ENCODE measurements at regions not wholly inside any gene's neighbourhood (a gene's known extent, or its start where the extent isn't known, plus 50 kb on each side); places are given as distances from the start of the nearest gene placed in this dataset.
"Not testable (repeated sequence)": the region's sequence is repeated elsewhere in the genome, so short reads cannot be mapped to it uniquely, and the experiment has no call there.

- H3K27ac Mint-ChIP-seq; H3K4me3 Mint-ChIP-seq; H3K36me3 Mint-ChIP-seq (ENCODE audit: low read depth); H3K4me1 Mint-ChIP-seq; intact Hi-C loops (cut with micrococcal nuclease); H3K27me3 Mint-ChIP-seq; DNase-seq; H3K9me3 Mint-ChIP-seq: not testable (repeated sequence)
These were observed 151.6 kb upstream of the SEMA6A start for GRCh38 chr5:116726180-116726579.

GRCh38 chr5:116724971-116725370, 150.3 kb upstream of the SEMA6A start:
- Mint-ChIP-seq H3K4me3 (no peak overlapping the region), H3K27ac (no peak overlapping the region), H3K36me3 (ENCODE audit: low read depth) (no peaks in the 10 kb centered on the region), H3K27me3 (no peaks in the 10 kb centered on the region), H3K4me1 (no peaks in the 10 kb centered on the region), H3K9me3 (no peaks in the 10 kb centered on the region)
- intact Hi-C loops (cut with micrococcal nuclease) = no loop called here
- no peak for DNase-seq

- no peak for DNase-seq
- intact Hi-C loops (cut with micrococcal nuclease) = no loop called here
- Mint-ChIP-seq H3K4me3 (no peak overlapping the region), H3K4me1 (no peaks in the 10 kb centered on the region), H3K9me3 (no peaks in the 10 kb centered on the region), H3K36me3 (ENCODE audit: low read depth) (no peaks in the 10 kb centered on the region), H3K27ac (no peak overlapping the region), H3K27me3 (no peaks in the 10 kb centered on the region)
These were observed 148.0 kb upstream of the SEMA6A start for GRCh38 chr5:116722651-116723050.

- H3K27ac Mint-ChIP-seq = no peak overlapping the region
- H3K9me3 Mint-ChIP-seq = no peaks in the 10 kb centered on the region
- DNase-seq = no peak
- no peak overlapping the region for H3K4me3 Mint-ChIP-seq
- H3K4me1 Mint-ChIP-seq = no peaks in the 10 kb centered on the region
- H3K27me3 Mint-ChIP-seq = no peaks in the 10 kb centered on the region
- no peaks in the 10 kb centered on the region for H3K36me3 Mint-ChIP-seq (ENCODE audit: low read depth)
- intact Hi-C loops (cut with micrococcal nuclease) = no loop called here
These were observed 144.5 kb upstream of the SEMA6A start for GRCh38 chr5:116719106-116719505.

GRCh38 chr5:116718317-116718716, 143.7 kb upstream of the SEMA6A start:
- Mint-ChIP-seq H3K36me3 (ENCODE audit: low read depth) (no peaks in the 10 kb centered on the region), H3K4me3 (no peak overlapping the region), H3K4me1 (no peaks in the 10 kb centered on the region), H3K9me3 (no peaks in the 10 kb centered on the region), H3K27ac (no peak overlapping the region), H3K27me3 (no peaks in the 10 kb centered on the region)
- intact Hi-C loops (cut with micrococcal nuclease) = no loop called here
- no peak for DNase-seq

- DNase-seq = no peak
- H3K4me1 Mint-ChIP-seq = no peaks in the 10 kb centered on the region
- no peaks in the 10 kb centered on the region for H3K27me3 Mint-ChIP-seq
- H3K9me3 Mint-ChIP-seq = no peaks in the 10 kb centered on the region
- no peaks in the 10 kb centered on the region for H3K36me3 Mint-ChIP-seq (ENCODE audit: low read depth)
- intact Hi-C loops (cut with micrococcal nuclease) = no loop called here
- H3K27ac Mint-ChIP-seq = no peak overlapping the region
- H3K4me3 Mint-ChIP-seq = no peak overlapping the region
These were observed 134.5 kb upstream of the SEMA6A start for GRCh38 chr5:116709082-116709481.

- H3K27me3 Mint-ChIP-seq; H3K4me1 Mint-ChIP-seq; DNase-seq; H3K9me3 Mint-ChIP-seq; H3K36me3 Mint-ChIP-seq (ENCODE audit: low read depth); intact Hi-C loops (cut with micrococcal nuclease); H3K27ac Mint-ChIP-seq; H3K4me3 Mint-ChIP-seq: not testable (repeated sequence)
These were observed 130.5 kb upstream of the SEMA6A start for GRCh38 chr5:116705121-116705519.

GRCh38 chr5:116703941-116704340, 129.3 kb upstream of the SEMA6A start:
- Mint-ChIP-seq H3K9me3 (no peaks in the 10 kb centered on the region), H3K4me1 (no peaks in the 10 kb centered on the region), H3K36me3 (ENCODE audit: low read depth) (no peaks in the 10 kb centered on the region), H3K27ac (no peak overlapping the region), H3K4me3 (no peak overlapping the region), H3K27me3 (no peaks in the 10 kb centered on the region)
- DNase-seq = no peak
- intact Hi-C loops (cut with micrococcal nuclease) = no loop called here

- Mint-ChIP-seq H3K4me3 (no peak overlapping the region), H3K27me3 (no peaks in the 10 kb centered on the region), H3K9me3 (no peaks in the 10 kb centered on the region), H3K4me1 (no peaks in the 10 kb centered on the region), H3K36me3 (ENCODE audit: low read depth) (no peaks in the 10 kb centered on the region), H3K27ac (no peak overlapping the region)
- intact Hi-C loops (cut with micrococcal nuclease) = no loop called here
- DNase-seq = no peak
These were observed 128.7 kb upstream of the SEMA6A start for GRCh38 chr5:116703328-116703727.

- H3K9me3 Mint-ChIP-seq = no peaks in the 10 kb centered on the region
- H3K27me3 Mint-ChIP-seq = no peaks in the 10 kb centered on the region
- H3K4me3 Mint-ChIP-seq = no peak overlapping the region
- no peak for DNase-seq
- intact Hi-C loops (cut with micrococcal nuclease) = no loop called here
- H3K27ac Mint-ChIP-seq = no peak overlapping the region
- no peaks in the 10 kb centered on the region for H3K36me3 Mint-ChIP-seq (ENCODE audit: low read depth)
- H3K4me1 Mint-ChIP-seq = no peaks in the 10 kb centered on the region
These were observed 128.2 kb upstream of the SEMA6A start for GRCh38 chr5:116702776-116703175.

GRCh38 chr5:116699332-116699731, 124.7 kb upstream of the SEMA6A start:
- intact Hi-C loops (cut with micrococcal nuclease) = no loop called here
- Mint-ChIP-seq H3K36me3 (ENCODE audit: low read depth) (no peaks in the 10 kb centered on the region), H3K4me1 (no peaks in the 10 kb centered on the region), H3K27ac (no peak overlapping the region), H3K27me3 (no peaks in the 10 kb centered on the region), H3K9me3 (no peaks in the 10 kb centered on the region), H3K4me3 (no peak overlapping the region)
- DNase-seq = no peak

- H3K9me3 Mint-ChIP-seq = no peaks in the 10 kb centered on the region
- DNase-seq = no peak
- H3K4me3 Mint-ChIP-seq = no peak overlapping the region
- no peaks in the 10 kb centered on the region for H3K4me1 Mint-ChIP-seq
- H3K27ac Mint-ChIP-seq = no peak overlapping the region
- H3K36me3 Mint-ChIP-seq (ENCODE audit: low read depth) = no peaks in the 10 kb centered on the region
- intact Hi-C loops (cut with micrococcal nuclease) = no loop called here
- H3K27me3 Mint-ChIP-seq = no peaks in the 10 kb centered on the region
These were observed 121.7 kb upstream of the SEMA6A start for GRCh38 chr5:116696366-116696765.

- DNase-seq = no peak
- H3K4me3 Mint-ChIP-seq = no peak overlapping the region
- no peaks in the 10 kb centered on the region for H3K9me3 Mint-ChIP-seq
- no peaks in the 10 kb centered on the region for H3K36me3 Mint-ChIP-seq (ENCODE audit: low read depth)
- no peaks in the 10 kb centered on the region for H3K4me1 Mint-ChIP-seq
- no peak overlapping the region for H3K27ac Mint-ChIP-seq
- intact Hi-C loops (cut with micrococcal nuclease) = no loop called here
- H3K27me3 Mint-ChIP-seq = no peaks in the 10 kb centered on the region
These were observed 121.1 kb upstream of the SEMA6A start for GRCh38 chr5:116695681-116696080.

- Mint-ChIP-seq H3K4me1 (peaks cover 2% of the 10 kb centered on the region), H3K27me3 (no peaks in the 10 kb centered on the region), H3K4me3 (no peak overlapping the region), H3K36me3 (ENCODE audit: low read depth) (no peaks in the 10 kb centered on the region), H3K27ac (no peak overlapping the region), H3K9me3 (no peaks in the 10 kb centered on the region)
- intact Hi-C loops (cut with micrococcal nuclease) = no loop called here
- no peak for DNase-seq
These were observed 111.8 kb upstream of the SEMA6A start for GRCh38 chr5:116686438-116686837.

GRCh38 chr5:116685931-116686330, 111.3 kb upstream of the SEMA6A start:
- no peak overlapping the region for H3K4me3 Mint-ChIP-seq
- intact Hi-C loops (cut with micrococcal nuclease) = no loop called here
- no peaks in the 10 kb centered on the region for H3K27me3 Mint-ChIP-seq
- no peak overlapping the region for H3K27ac Mint-ChIP-seq
- H3K36me3 Mint-ChIP-seq (ENCODE audit: low read depth) = no peaks in the 10 kb centered on the region
- H3K9me3 Mint-ChIP-seq = no peaks in the 10 kb centered on the region
- DNase-seq = no peak
- H3K4me1 Mint-ChIP-seq = peaks cover 2% of the 10 kb centered on the region

Measured in activated CD4-positive, alpha-beta T cell treated with anti-CD3 and anti-CD28 coated beads, Interleukin-2, amount 10 ng/mL, durations not matched to agents 24 days and 14 days (primary cell).